ENCODE measurements at regions not wholly inside any gene's neighbourhood (a gene's known extent, or its start where the extent isn't known, plus 50 kb on each side); places are given as distances from the start of the nearest gene placed in this dataset.

DNA sequence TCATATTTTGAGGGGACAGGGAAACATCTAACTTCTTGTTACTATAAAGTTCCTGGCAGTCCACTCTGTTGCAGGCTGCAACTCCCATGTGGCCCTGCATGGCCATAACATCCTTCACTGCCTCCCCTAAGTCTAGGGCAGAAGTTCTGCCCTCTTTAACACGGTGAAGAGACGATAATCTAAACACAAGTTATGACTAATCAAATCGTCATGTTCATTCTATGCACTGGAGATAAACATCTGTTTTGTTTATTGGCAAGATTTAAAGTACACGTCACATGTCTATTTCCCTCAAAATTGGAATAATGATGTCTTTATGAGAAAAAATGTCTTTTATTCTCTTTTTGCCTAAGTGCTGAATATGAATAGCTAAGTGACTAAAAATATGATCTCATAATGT, 1629.4 kb downstream of the PCDH9 start:
- Histone ChIP-seq H3K9me3 (peaks cover 3% of the 10 kb centered on the region), H3K4me3 (no peak overlapping the region), H3K36me3 (ENCODE audit: low read depth) (no peaks in the 10 kb centered on the region), H3K4me1 (ENCODE audit: low read depth) (no peaks in the 10 kb centered on the region)
- TF ChIP-seq, protein P1, sequence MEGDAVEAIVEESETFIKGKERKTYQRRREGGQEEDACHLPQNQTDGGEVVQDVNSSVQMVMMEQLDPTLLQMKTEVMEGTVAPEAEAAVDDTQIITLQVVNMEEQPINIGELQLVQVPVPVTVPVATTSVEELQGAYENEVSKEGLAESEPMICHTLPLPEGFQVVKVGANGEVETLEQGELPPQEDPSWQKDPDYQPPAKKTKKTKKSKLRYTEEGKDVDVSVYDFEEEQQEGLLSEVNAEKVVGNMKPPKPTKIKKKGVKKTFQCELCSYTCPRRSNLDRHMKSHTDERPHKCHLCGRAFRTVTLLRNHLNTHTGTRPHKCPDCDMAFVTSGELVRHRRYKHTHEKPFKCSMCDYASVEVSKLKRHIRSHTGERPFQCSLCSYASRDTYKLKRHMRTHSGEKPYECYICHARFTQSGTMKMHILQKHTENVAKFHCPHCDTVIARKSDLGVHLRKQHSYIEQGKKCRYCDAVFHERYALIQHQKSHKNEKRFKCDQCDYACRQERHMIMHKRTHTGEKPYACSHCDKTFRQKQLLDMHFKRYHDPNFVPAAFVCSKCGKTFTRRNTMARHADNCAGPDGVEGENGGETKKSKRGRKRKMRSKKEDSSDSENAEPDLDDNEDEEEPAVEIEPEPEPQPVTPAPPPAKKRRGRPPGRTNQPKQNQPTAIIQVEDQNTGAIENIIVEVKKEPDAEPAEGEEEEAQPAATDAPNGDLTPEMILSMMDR (IDR thresholded peaks at IDR 0.05) = no peak
- DNase-seq (no peak), ATAC-seq (no peak)
- intact Hi-C loops (cut with DNase I, micrococcal nuclease) = no loop called here

DNA sequence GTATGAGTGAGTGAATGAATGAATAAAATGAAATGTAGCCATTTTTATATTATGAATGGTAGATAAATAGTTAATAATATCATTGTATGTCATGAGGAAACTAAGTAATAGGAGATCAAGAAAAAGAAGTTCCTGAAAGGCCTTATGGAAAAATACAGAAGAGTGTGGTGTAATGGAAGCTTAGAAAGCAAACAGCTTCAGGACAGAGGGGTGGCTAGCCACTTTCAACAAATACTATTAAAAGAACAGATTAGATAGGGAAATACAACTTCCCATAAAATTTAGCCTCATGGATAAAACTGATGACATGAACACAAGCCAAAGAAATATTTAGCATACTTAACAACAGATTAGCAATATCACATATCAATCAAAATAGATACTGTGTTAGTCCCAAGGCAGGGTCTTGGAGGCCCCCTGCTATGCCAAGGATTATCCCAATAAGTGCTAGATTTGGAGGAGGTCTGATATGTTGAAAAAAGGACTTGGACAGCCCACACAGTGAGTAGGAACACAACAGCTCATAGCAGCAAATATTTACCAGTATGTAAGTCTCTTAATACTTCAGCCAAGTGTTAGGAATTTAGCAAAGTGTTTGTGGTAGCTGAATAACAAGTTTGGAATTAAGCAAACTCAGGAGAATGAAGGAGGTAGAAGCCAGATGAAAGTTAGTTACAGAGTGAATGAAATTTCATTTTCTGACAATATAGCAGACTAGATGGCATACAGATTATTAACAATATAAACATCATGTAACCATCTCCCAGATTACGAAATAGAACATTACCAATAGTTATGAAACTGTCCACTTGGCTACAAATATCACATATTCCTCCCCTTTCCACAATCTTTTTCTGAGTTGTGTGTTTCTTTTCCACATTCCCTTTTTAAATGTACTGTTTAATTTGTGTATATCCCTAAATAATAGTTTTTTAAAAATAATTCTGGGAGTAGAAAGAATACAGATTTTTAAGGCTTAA, 1632.0 kb downstream of the PCDH9 start:
- H3K9me3 ChIP-seq = peaks cover 3% of the 10 kb centered on the region
- H3K36me3 ChIP-seq (ENCODE audit: low read depth) = no peaks in the 10 kb centered on the region
- intact Hi-C loops (cut with DNase I, micrococcal nuclease) = no loop called here
- TF ChIP-seq, protein P1 (IDR thresholded peaks at IDR 0.05) = no peak
- no peak overlapping the region for H3K4me3 ChIP-seq
- DNase-seq (no peak), ATAC-seq (no peak)
- H3K4me1 ChIP-seq (ENCODE audit: low read depth) = no peaks in the 10 kb centered on the region

DNA sequence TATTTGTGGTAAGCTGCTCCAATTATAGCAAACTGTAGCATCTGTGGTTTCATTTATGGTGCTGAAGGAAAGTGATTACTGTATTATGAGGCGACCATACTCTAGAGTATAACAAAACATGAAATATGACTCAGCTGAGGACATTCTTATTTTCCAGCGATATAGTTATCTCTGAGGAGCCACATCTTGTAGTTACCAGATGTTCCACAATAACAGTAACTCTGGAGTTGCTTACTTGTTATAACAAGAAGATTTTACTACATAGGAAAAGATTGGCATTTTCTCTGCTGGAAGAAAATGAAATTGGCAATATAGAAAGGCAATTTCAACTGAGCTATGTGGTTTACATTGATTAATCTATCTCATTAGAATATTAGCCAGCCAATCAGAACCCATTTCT, 1634.2 kb downstream of the PCDH9 start:
- H3K4me3 ChIP-seq = no peak overlapping the region
- no peaks in the 10 kb centered on the region for H3K4me1 ChIP-seq (ENCODE audit: low read depth)
- H3K36me3 ChIP-seq (ENCODE audit: low read depth) = no peaks in the 10 kb centered on the region
- ATAC-seq (no peak), DNase-seq (no peak)
- TF ChIP-seq, protein P1 (IDR thresholded peaks at IDR 0.05) = no peak
- intact Hi-C loops (cut with DNase I, micrococcal nuclease) = no loop called here
- H3K9me3 ChIP-seq = peaks cover 3% of the 10 kb centered on the region

DNA sequence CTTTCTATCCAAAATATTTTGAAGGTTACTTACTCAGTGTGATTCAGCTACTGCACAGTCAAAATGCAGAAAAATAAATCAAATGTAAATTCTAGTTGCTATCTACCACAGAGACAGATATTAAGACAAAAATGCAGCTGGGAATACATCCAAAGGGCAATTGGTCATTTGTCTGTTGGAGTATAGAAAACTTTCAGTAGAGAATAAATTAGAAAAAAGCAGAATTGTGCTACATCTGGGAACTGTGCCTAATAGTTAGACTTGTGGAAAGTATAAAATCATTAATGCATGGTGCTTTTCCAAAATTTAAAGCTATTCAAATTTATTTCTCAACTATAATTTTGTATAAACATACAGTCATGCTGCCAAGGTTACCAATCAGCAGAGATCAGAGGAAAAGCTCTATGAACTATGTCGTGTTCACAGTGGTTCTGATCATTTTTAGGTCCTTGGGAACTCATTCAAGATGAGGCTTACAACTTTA, 1635.8 kb downstream of the PCDH9 start:
- TF ChIP-seq, protein P1 (IDR thresholded peaks at IDR 0.05) = no peak
- intact Hi-C loops (cut with DNase I, micrococcal nuclease) = no loop called here
- no peaks in the 10 kb centered on the region for H3K36me3 ChIP-seq (ENCODE audit: low read depth)

DNA sequence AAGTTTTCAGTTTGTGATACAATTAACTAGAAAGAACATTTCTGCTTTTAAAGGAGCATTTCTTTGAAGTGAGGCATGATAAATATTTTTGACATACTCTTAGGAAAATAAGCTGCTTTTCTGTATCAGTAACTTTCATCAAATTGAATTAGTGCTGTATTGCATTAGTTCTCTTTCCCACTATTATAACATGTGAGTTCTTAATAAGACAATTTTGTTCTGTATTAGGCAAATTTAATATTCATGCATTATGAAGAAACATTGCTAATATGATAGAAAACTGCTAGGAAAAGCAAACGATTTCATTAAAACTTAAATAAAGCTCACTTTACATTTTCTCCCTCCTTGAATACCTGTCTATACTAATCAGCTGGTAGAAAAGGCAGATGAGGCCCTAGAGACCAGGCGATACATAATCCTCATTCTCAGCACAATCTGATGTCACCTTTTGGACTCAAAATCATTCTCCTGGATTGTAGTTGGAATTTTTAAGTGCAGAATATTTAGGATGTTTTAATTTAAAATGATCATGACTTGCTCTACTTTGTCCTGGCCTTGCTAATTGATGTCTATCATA, 1636.8 kb downstream of the PCDH9 start:
- H3K4me1 ChIP-seq (ENCODE audit: low read depth) = no peaks in the 10 kb centered on the region
- TF ChIP-seq, protein P1 (IDR thresholded peaks at IDR 0.05) = no peak
- no peaks in the 10 kb centered on the region for H3K36me3 ChIP-seq (ENCODE audit: low read depth)
- H3K4me3 ChIP-seq = no peak overlapping the region
- DNase-seq = no peak
- H3K9me3 ChIP-seq = peaks cover 11% of the 10 kb centered on the region
- intact Hi-C loops (cut with DNase I, micrococcal nuclease) = no loop called here
- ATAC-seq = no peak

More for the DNA sequence above, 1635.8 kb downstream of the PCDH9 start:
- ATAC-seq = no peak
- no peaks in the 10 kb centered on the region for H3K4me1 ChIP-seq (ENCODE audit: low read depth)
- no peak overlapping the region for H3K4me3 ChIP-seq
- no peak for DNase-seq
- H3K9me3 ChIP-seq = peaks cover 6% of the 10 kb centered on the region

Data from mucosa of descending colon (tissue), 3 donors.